Naive B cell (primary cell): ENCODE measurements at regions not wholly inside any gene's neighbourhood (a gene's known extent, or its start where the extent isn't known, plus 50 kb on each side); places are given as distances from the start of the nearest gene placed in this dataset.
A peak's percentile ranks its signal among the peaks of the same experiment; 100 is the strongest.

Experiments
- ATAC-seq, 2 donors: fragments of 150-1000 bp; cut with Tn5 transposase; 2 replicates each; pipeline ENCODE4 v1.10.0; 2021; ENCODE audit warnings: low read depth in 2 of 2, mild to moderate bottlenecking in 2 of 2, moderate library complexity in 2 of 2
- DNase-seq: peaks from one replicate; pipeline ENCODE4 v3.0.0; 2022
- H3K27ac Mint-ChIP-seq, 6 donors: one replicate each; pipeline ENCODE4 v1.8.0; 2020 to 2022; ENCODE audit warnings: mild to moderate bottlenecking in 6 of 6, mixed read lengths in 6 of 6, moderate library complexity in 5 of 6, inconsistent platforms in 2 of 6
- H3K27me3 Mint-ChIP-seq, 3 donors: one replicate each; pipeline ENCODE4 v1.8.0; 2021 to 2022; ENCODE audit warnings: mixed read lengths in 3 of 3, mild to moderate bottlenecking in 1 of 3
- H3K36me3 Mint-ChIP-seq, 2 donors: one replicate each; pipeline ENCODE4 v1.8.0; 2020 to 2022; ENCODE audit warnings: mixed read lengths in 2 of 2, inconsistent platforms in 1 of 2, mild to moderate bottlenecking in 1 of 2
- H3K4me1 Mint-ChIP-seq, 3 donors: one replicate each; pipeline ENCODE4 v1.8.0; 2020 to 2022; ENCODE audit warnings: mixed read lengths in 3 of 3, inconsistent platforms in 1 of 3, mild to moderate bottlenecking in 1 of 3, moderate library complexity in 1 of 3
- H3K4me3 Mint-ChIP-seq, 8 donors: one replicate each; pipeline ENCODE4 v1.8.0; 2020 to 2022; ENCODE audit warnings: mild to moderate bottlenecking in 8 of 8, mixed read lengths in 8 of 8, moderate library complexity in 8 of 8, inconsistent platforms in 2 of 8
- H3K9me3 Mint-ChIP-seq, 7 donors: one replicate each; pipeline ENCODE4 v1.8.0; 2020 to 2022; ENCODE audit warnings: mixed read lengths in 7 of 7, mild to moderate bottlenecking in 5 of 7, inconsistent platforms in 2 of 7, moderate library complexity in 1 of 7

GRCh38 chr5:4137781-4138180, 542.1 kb downstream of the IRX1 start:
- no peak overlapping the region for H3K4me3 Mint-ChIP-seq
- H3K36me3 Mint-ChIP-seq: no peaks in the 10 kb centered on the region
- H3K9me3 Mint-ChIP-seq: peaks cover 0 to 11% (median 6%) of the 10 kb centered on the region in 7 donors
- ATAC-seq (no peak), DNase-seq (no peak)
- no peak overlapping the region for H3K27ac Mint-ChIP-seq
- H3K4me1 Mint-ChIP-seq: no peaks in the 10 kb centered on the region
- no peaks in the 10 kb centered on the region for H3K27me3 Mint-ChIP-seq

- no peaks in the 10 kb centered on the region for H3K4me1 Mint-ChIP-seq
- no peak overlapping the region for H3K4me3 Mint-ChIP-seq
- no peak overlapping the region for H3K27ac Mint-ChIP-seq
- H3K9me3 Mint-ChIP-seq: peaks cover 0 to 12% (median 6%) of the 10 kb centered on the region in 7 donors
- H3K36me3 Mint-ChIP-seq: no peaks in the 10 kb centered on the region
- DNase-seq: no peak
- ATAC-seq: no peak
- no peaks in the 10 kb centered on the region for H3K27me3 Mint-ChIP-seq
These were observed 547.2 kb downstream of the IRX1 start for GRCh38 chr5:4142842-4143241.

GRCh38 chr5:4144411-4145007, 548.9 kb downstream of the IRX1 start:
- H3K36me3 Mint-ChIP-seq: no peaks in the 10 kb centered on the region
- no peak for DNase-seq
- ATAC-seq: no peak
- H3K4me3 Mint-ChIP-seq: peak overlapping the region in 1 of 8 donors; percentile 4
- no peaks in the 10 kb centered on the region for H3K4me1 Mint-ChIP-seq
- H3K27ac Mint-ChIP-seq: no peak overlapping the region
- H3K9me3 Mint-ChIP-seq: peaks cover 0 to 9% (median 5%) of the 10 kb centered on the region in 7 donors
- H3K27me3 Mint-ChIP-seq: no peaks in the 10 kb centered on the region

GRCh38 chr5:4145511-4145910, 549.9 kb downstream of the IRX1 start:
- H3K4me3 Mint-ChIP-seq: no peak overlapping the region
- ATAC-seq (no peak), DNase-seq (no peak)
- no peak overlapping the region for H3K27ac Mint-ChIP-seq
- no peaks in the 10 kb centered on the region for H3K36me3 Mint-ChIP-seq
- H3K27me3 Mint-ChIP-seq: no peaks in the 10 kb centered on the region
- H3K9me3 Mint-ChIP-seq: peaks cover 0 to 9% (median 0%) of the 10 kb centered on the region in 7 donors
- H3K4me1 Mint-ChIP-seq: no peaks in the 10 kb centered on the region

- no peak overlapping the region for H3K4me3 Mint-ChIP-seq
These were observed 552.4 kb downstream of the IRX1 start for GRCh38 chr5:4148009-4148408.

GRCh38 chr5:4150067-4150466, 554.4 kb downstream of the IRX1 start:
- peaks cover 0 to 2% (median 0%) of the 10 kb centered on the region in 7 donors for H3K9me3 Mint-ChIP-seq
- no peak overlapping the region for H3K27ac Mint-ChIP-seq
- no peaks in the 10 kb centered on the region for H3K36me3 Mint-ChIP-seq
- ATAC-seq (no peak), DNase-seq (no peak)
- H3K4me3 Mint-ChIP-seq: no peak overlapping the region
- H3K4me1 Mint-ChIP-seq: no peaks in the 10 kb centered on the region
- H3K27me3 Mint-ChIP-seq: no peaks in the 10 kb centered on the region

More at GRCh38 chr5:4148009-4148408, 552.4 kb downstream of the IRX1 start:
- ATAC-seq: no peak
- Mint-ChIP-seq H3K4me1 (no peaks in the 10 kb centered on the region), H3K9me3 (peaks cover 0 to 3% (median 0%) of the 10 kb centered on the region in 7 donors), H3K27me3 (no peaks in the 10 kb centered on the region), H3K36me3 (no peaks in the 10 kb centered on the region), H3K27ac (no peak overlapping the region)
- DNase-seq: no peak

GRCh38 chr5:4156153-4156552, 560.5 kb downstream of the IRX1 start:
- Mint-ChIP-seq H3K4me1 (peaks cover under 1 to 12% (median 1%) of the 10 kb centered on the region in 3 donors), H3K36me3 (no peaks in the 10 kb centered on the region), H3K27ac (no peak overlapping the region), H3K4me3 (no peak overlapping the region), H3K9me3 (peaks cover 0 to 2% (median 0%) of the 10 kb centered on the region in 7 donors), H3K27me3 (no peaks in the 10 kb centered on the region)
- DNase-seq: no peak
- no peak for ATAC-seq

- H3K27me3 Mint-ChIP-seq: no peaks in the 10 kb centered on the region
- no peaks in the 10 kb centered on the region for H3K36me3 Mint-ChIP-seq
- H3K4me1 Mint-ChIP-seq: peaks cover 3 to 19% (median 4%) of the 10 kb centered on the region in 3 donors
- ATAC-seq (no peak), DNase-seq (no peak)
- no peak overlapping the region for H3K4me3 Mint-ChIP-seq
- peaks cover 0 to 2% (median 0%) of the 10 kb centered on the region in 7 donors for H3K9me3 Mint-ChIP-seq
- H3K27ac Mint-ChIP-seq: no peak overlapping the region
These were observed 561.3 kb downstream of the IRX1 start for GRCh38 chr5:4156889-4157288.

- peaks cover 3 to 22% (median 4%) of the 10 kb centered on the region in 3 donors for H3K4me1 Mint-ChIP-seq
- no peaks in the 10 kb centered on the region for H3K36me3 Mint-ChIP-seq
- no peak overlapping the region for H3K4me3 Mint-ChIP-seq
- no peak overlapping the region for H3K27ac Mint-ChIP-seq
- no peak for DNase-seq
- ATAC-seq: no peak
- peaks cover 0 to 2% (median 0%) of the 10 kb centered on the region in 7 donors for H3K9me3 Mint-ChIP-seq
- H3K27me3 Mint-ChIP-seq: no peaks in the 10 kb centered on the region
These were observed 563.3 kb downstream of the IRX1 start for GRCh38 chr5:4158750-4159447.

- Mint-ChIP-seq H3K27me3 (no peaks in the 10 kb centered on the region), H3K4me1 (peaks cover 3 to 22% (median 4%) of the 10 kb centered on the region in 3 donors), H3K36me3 (no peaks in the 10 kb centered on the region), H3K4me3 (no peak overlapping the region), H3K9me3 (peaks cover 0 to under 1% (median 0%) of the 10 kb centered on the region in 7 donors), H3K27ac (no peak overlapping the region)
- DNase-seq: no peak
- no peak for ATAC-seq
These were observed 564.0 kb downstream of the IRX1 start for GRCh38 chr5:4159681-4160080.

GRCh38 chr5:4164167-4164566, 568.5 kb downstream of the IRX1 start:
- Mint-ChIP-seq H3K9me3 (no peaks in the 10 kb centered on the region), H3K4me3 (no peak overlapping the region), H3K4me1 (peaks cover 3 to 22% (median 4%) of the 10 kb centered on the region in 3 donors), H3K27me3 (no peaks in the 10 kb centered on the region), H3K36me3 (no peaks in the 10 kb centered on the region), H3K27ac (no peak overlapping the region)
- ATAC-seq (no peak), DNase-seq (no peak)

GRCh38 chr5:4180703-4181102, 585.1 kb downstream of the IRX1 start:
- H3K4me1 Mint-ChIP-seq: no peaks in the 10 kb centered on the region
- H3K27me3 Mint-ChIP-seq: no peaks in the 10 kb centered on the region
- DNase-seq: no peak
- no peak overlapping the region for H3K4me3 Mint-ChIP-seq
- H3K36me3 Mint-ChIP-seq: no peaks in the 10 kb centered on the region
- ATAC-seq: no peak
- peaks cover 1 to 41% (median 7%) of the 10 kb centered on the region in 7 donors for H3K9me3 Mint-ChIP-seq
- H3K27ac Mint-ChIP-seq: no peak overlapping the region

GRCh38 chr5:4182144-4182543, 586.5 kb downstream of the IRX1 start:
- Mint-ChIP-seq H3K4me3 (no peak overlapping the region), H3K27me3 (no peaks in the 10 kb centered on the region)

GRCh38 chr5:4185127-4185526, 589.5 kb downstream of the IRX1 start:
- no peak overlapping the region for H3K4me3 Mint-ChIP-seq
- no peaks in the 10 kb centered on the region for H3K4me1 Mint-ChIP-seq
- ATAC-seq: no peak
- no peak overlapping the region for H3K27ac Mint-ChIP-seq
- no peak for DNase-seq
- peaks cover 4 to 28% (median 15%) of the 10 kb centered on the region in 7 donors for H3K9me3 Mint-ChIP-seq
- no peaks in the 10 kb centered on the region for H3K36me3 Mint-ChIP-seq
- H3K27me3 Mint-ChIP-seq: no peaks in the 10 kb centered on the region

More at GRCh38 chr5:4182144-4182543, 586.5 kb downstream of the IRX1 start:
- H3K27ac Mint-ChIP-seq: no peak overlapping the region
- ATAC-seq (no peak), DNase-seq (no peak)
- H3K36me3 Mint-ChIP-seq: no peaks in the 10 kb centered on the region
- peaks cover 4 to 36% (median 11%) of the 10 kb centered on the region in 7 donors for H3K9me3 Mint-ChIP-seq
- H3K4me1 Mint-ChIP-seq: no peaks in the 10 kb centered on the region
